LoVo (cell line): ENCODE measurements at regions not wholly inside any gene's neighbourhood (a gene's known extent, or its start where the extent isn't known, plus 50 kb on each side); places are given as distances from the start of the nearest gene placed in this dataset.
"Not testable (repeated sequence)": the region's sequence is repeated elsewhere in the genome, so short reads cannot be mapped to it uniquely, and the experiment has no call there.

Source experiments
- DNase-seq: peaks from one replicate; pipeline ENCODE4 v3.0.0-alpha.2; 2016; ENCODE audit warnings: low spot score

GRCh38 chr14:104481323-104481722, 98.2 kb upstream of the C14orf180 start:
- DNase-seq, result no peak

GRCh38 chr14:104482017-104482416, 97.5 kb upstream of the C14orf180 start:
- not testable (repeated sequence) for DNase-seq

- DNase-seq, result no peak
Measured at GRCh38 chr14:104486222-104486923, 93.2 kb upstream of the C14orf180 start.

- DNase-seq, result no peak
Measured at GRCh38 chr14:104494483-104494882, 85.1 kb upstream of the C14orf180 start.

- no peak for DNase-seq
Measured at GRCh38 chr14:104496095-104496494, 83.5 kb upstream of the C14orf180 start.

- DNase-seq, result no peak
Measured at GRCh38 chr14:104499784-104500760, 79.5 kb upstream of the C14orf180 start.

GRCh38 chr14:104502060-104502459, 77.5 kb upstream of the C14orf180 start:
- DNase-seq, result no peak

- no peak for DNase-seq
Measured at GRCh38 chr14:104503691-104504090, 75.9 kb upstream of the C14orf180 start.

- no peak for DNase-seq
Measured at GRCh38 chr14:104504172-104504735, 75.3 kb upstream of the C14orf180 start.

- DNase-seq, result no peak
Measured at GRCh38 chr14:104505085-104506074, 74.2 kb upstream of the C14orf180 start.

GRCh38 chr14:104506461-104507253, 72.9 kb upstream of the C14orf180 start:
- no peak for DNase-seq

- DNase-seq, result no peak
Measured at GRCh38 chr14:104507443-104507842, 72.1 kb upstream of the C14orf180 start.

GRCh38 chr14:104509673-104510072, 69.9 kb upstream of the C14orf180 start:
- no peak for DNase-seq

- DNase-seq, result no peak
Measured at GRCh38 chr14:104510216-104510615, 69.3 kb upstream of the C14orf180 start.

GRCh38 chr14:104510794-104511611, 68.6 kb upstream of the C14orf180 start:
- no peak for DNase-seq

GRCh38 chr14:104512061-104512460, 67.5 kb upstream of the C14orf180 start:
- DNase-seq, result no peak

GRCh38 chr14:104512771-104513640, 66.6 kb upstream of the C14orf180 start:
- DNase-seq, result no peak

GRCh38 chr14:104513641-104514046, 65.9 kb upstream of the C14orf180 start:
- no peak for DNase-seq
